KMS-11 (cell line): ENCODE measurements at regions not wholly inside any gene's neighbourhood (a gene's known extent, or its start where the extent isn't known, plus 50 kb on each side); places are given as distances from the start of the nearest gene placed in this dataset.

Source experiments
- H2AFZ ChIP-seq: fragments of 200-600 bp; sonication (generic); 2 replicates; pipeline ENCODE4 v1.6.1; 2016; ENCODE audit warnings: antibody characterized with exemption, mixed run types, low read depth
- H3K27ac ChIP-seq: fragments of 200-600 bp; sonication (generic); 2 replicates; pipeline ENCODE4 v1.6.1; 2016; ENCODE audit warnings: mild to moderate bottlenecking, mixed run types
- H3K27me3 ChIP-seq: fragments of 200-600 bp; sonication (generic); 2 replicates; pipeline ENCODE4 v1.6.1; 2017; ENCODE audit warnings: mild to moderate bottlenecking, low read depth, mixed run types, moderate library complexity; ENCODE audit not compliant: insufficient read depth
- H3K36me3 ChIP-seq: fragments of 200-600 bp; sonication (generic); 2 replicates; pipeline ENCODE4 v1.6.1; 2017; ENCODE audit warnings: mild to moderate bottlenecking, mixed run types; ENCODE audit not compliant: insufficient read depth
- H3K4me1 ChIP-seq: fragments of 200-600 bp; sonication (generic); 2 replicates; pipeline ENCODE4 v1.6.1; 2016; ENCODE audit warnings: mild to moderate bottlenecking, low read depth, mixed run types; ENCODE audit not compliant: poor library complexity, severe bottlenecking
- H3K4me2 ChIP-seq: fragments of 200-600 bp; sonication (generic); 2 replicates; pipeline ENCODE4 v1.7.0; 2016; ENCODE audit warnings: mild to moderate bottlenecking, mixed run types
- H3K4me3 ChIP-seq: fragments of 200-600 bp; sonication (generic); IDR thresholded peaks from 2 replicates; pipeline ENCODE4 v1.6.1; 2017; ENCODE audit warnings: low read depth, low read length, mixed read lengths; ENCODE audit not compliant: insufficient read depth
- H3K79me2 ChIP-seq: fragments of 200-600 bp; sonication (generic); 2 replicates; pipeline ENCODE4 v1.6.1; 2016; ENCODE audit warnings: low read depth, mixed run types; ENCODE audit not compliant: insufficient read depth
- H3K9ac ChIP-seq: fragments of 200-600 bp; sonication (generic); 2 replicates; pipeline ENCODE4 v1.6.1; 2016; ENCODE audit warnings: mild to moderate bottlenecking, mixed run types
- H4K20me1 ChIP-seq: fragments of 200-600 bp; sonication (generic); 2 replicates; pipeline ENCODE4 v1.6.1; 2016; ENCODE audit warnings: mild to moderate bottlenecking, mixed run types; ENCODE audit not compliant: insufficient read depth
- TF ChIP-seq, protein P1 (sequence below): fragments of 200-600 bp; sonication (generic); conservative IDR thresholded peaks from 2 replicates; pipeline ENCODE4 v1.6.1; 2017; ENCODE audit warnings: low read depth, mild to moderate bottlenecking, antibody characterized with exemption, low read length, moderate library complexity, mixed read lengths

- no peak overlapping the region for H3K9ac ChIP-seq
- no peak overlapping the region for H2AFZ ChIP-seq
- TF ChIP-seq, protein P1, sequence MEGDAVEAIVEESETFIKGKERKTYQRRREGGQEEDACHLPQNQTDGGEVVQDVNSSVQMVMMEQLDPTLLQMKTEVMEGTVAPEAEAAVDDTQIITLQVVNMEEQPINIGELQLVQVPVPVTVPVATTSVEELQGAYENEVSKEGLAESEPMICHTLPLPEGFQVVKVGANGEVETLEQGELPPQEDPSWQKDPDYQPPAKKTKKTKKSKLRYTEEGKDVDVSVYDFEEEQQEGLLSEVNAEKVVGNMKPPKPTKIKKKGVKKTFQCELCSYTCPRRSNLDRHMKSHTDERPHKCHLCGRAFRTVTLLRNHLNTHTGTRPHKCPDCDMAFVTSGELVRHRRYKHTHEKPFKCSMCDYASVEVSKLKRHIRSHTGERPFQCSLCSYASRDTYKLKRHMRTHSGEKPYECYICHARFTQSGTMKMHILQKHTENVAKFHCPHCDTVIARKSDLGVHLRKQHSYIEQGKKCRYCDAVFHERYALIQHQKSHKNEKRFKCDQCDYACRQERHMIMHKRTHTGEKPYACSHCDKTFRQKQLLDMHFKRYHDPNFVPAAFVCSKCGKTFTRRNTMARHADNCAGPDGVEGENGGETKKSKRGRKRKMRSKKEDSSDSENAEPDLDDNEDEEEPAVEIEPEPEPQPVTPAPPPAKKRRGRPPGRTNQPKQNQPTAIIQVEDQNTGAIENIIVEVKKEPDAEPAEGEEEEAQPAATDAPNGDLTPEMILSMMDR: no peak
These were observed 144.2 kb upstream of the CDH10 start for GRCh38 chr5:24788829-24789514.

DNA sequence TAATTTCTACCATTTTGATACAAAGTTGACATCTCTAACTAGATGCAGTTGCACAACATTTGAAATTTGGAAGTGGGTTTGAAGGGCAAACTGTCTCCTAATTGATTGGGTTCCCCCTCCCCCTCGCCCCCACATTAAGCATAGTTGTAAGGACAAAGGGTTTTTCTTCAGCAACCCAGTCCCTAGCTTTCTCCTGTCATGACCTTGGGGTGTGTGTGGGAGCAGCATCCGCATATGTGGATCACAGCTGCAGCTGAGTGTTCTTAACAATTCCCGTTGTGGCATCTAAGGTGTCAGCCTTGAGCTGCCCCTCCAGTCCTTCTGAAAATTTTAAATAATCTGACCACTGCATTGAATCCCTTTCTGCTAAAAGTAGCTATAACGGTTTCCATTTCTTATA lies 141.3 kb upstream of the CDH10 start:
- H3K36me3 ChIP-seq: no peaks in the 10 kb centered on the region
- H2AFZ ChIP-seq: no peak overlapping the region
- no peak overlapping the region for H3K27ac ChIP-seq
- H3K9ac ChIP-seq: no peak overlapping the region
- H3K4me3 ChIP-seq: no peak overlapping the region
- no peak overlapping the region for H3K4me2 ChIP-seq
- TF ChIP-seq, protein P1: no peak
- no peaks in the 10 kb centered on the region for H3K4me1 ChIP-seq
- no peaks in the 10 kb centered on the region for H3K27me3 ChIP-seq
- no peaks in the 10 kb centered on the region for H3K79me2 ChIP-seq
- no peaks in the 10 kb centered on the region for H4K20me1 ChIP-seq

More at GRCh38 chr5:24788829-24789514, 144.2 kb upstream of the CDH10 start:
- Histone ChIP-seq H3K4me1 (no peaks in the 10 kb centered on the region), H3K27me3 (no peaks in the 10 kb centered on the region), H3K79me2 (no peaks in the 10 kb centered on the region), H3K36me3 (no peaks in the 10 kb centered on the region), H3K4me3 (no peak overlapping the region), H3K27ac (no peak overlapping the region), H3K4me2 (no peak overlapping the region), H4K20me1 (no peaks in the 10 kb centered on the region)

GRCh38 chr5:24783596-24783995 lies 138.8 kb upstream of the CDH10 start:
- Histone ChIP-seq H3K27ac (no peak overlapping the region), H3K9ac (no peak overlapping the region), H3K4me2 (no peak overlapping the region), H3K27me3 (no peaks in the 10 kb centered on the region), H3K4me1 (no peaks in the 10 kb centered on the region), H3K79me2 (no peaks in the 10 kb centered on the region), H4K20me1 (no peaks in the 10 kb centered on the region), H3K36me3 (no peaks in the 10 kb centered on the region), H2AFZ (no peak overlapping the region), H3K4me3 (no peak overlapping the region)
- TF ChIP-seq, protein P1: no peak

- H2AFZ ChIP-seq: no peak overlapping the region
- H3K36me3 ChIP-seq: no peaks in the 10 kb centered on the region
- H3K79me2 ChIP-seq: no peaks in the 10 kb centered on the region
- no peak overlapping the region for H3K27ac ChIP-seq
- no peak overlapping the region for H3K9ac ChIP-seq
- no peak overlapping the region for H3K4me3 ChIP-seq
- TF ChIP-seq, protein P1: no peak
- no peaks in the 10 kb centered on the region for H4K20me1 ChIP-seq
- H3K4me2 ChIP-seq: no peak overlapping the region
- H3K4me1 ChIP-seq: no peaks in the 10 kb centered on the region
- no peaks in the 10 kb centered on the region for H3K27me3 ChIP-seq
These were observed 132.6 kb upstream of the CDH10 start for GRCh38 chr5:24777392-24777791.
